GM18505 (cell line): ENCODE measurements at regions not wholly inside any gene's neighbourhood (a gene's known extent, or its start where the extent isn't known, plus 50 kb on each side); places are given as distances from the start of the nearest gene placed in this dataset.

ENCODE experiments used
- ATAC-seq: cut with Tn5 transposase; IDR thresholded peaks from one replicate; pipeline ENCODE4 v1.9.1; 2021; ENCODE audit not compliant: unreplicated experiment
- POLR2A ChIP-seq: IDR thresholded peaks from 4 replicates; pipeline ENCODE4 v1.6.1; 2011; ENCODE audit warnings: borderline replicate concordance; ENCODE audit not compliant: insufficient read depth, insufficient read length; ENCODE audit errors: extremely low read depth

DNA sequence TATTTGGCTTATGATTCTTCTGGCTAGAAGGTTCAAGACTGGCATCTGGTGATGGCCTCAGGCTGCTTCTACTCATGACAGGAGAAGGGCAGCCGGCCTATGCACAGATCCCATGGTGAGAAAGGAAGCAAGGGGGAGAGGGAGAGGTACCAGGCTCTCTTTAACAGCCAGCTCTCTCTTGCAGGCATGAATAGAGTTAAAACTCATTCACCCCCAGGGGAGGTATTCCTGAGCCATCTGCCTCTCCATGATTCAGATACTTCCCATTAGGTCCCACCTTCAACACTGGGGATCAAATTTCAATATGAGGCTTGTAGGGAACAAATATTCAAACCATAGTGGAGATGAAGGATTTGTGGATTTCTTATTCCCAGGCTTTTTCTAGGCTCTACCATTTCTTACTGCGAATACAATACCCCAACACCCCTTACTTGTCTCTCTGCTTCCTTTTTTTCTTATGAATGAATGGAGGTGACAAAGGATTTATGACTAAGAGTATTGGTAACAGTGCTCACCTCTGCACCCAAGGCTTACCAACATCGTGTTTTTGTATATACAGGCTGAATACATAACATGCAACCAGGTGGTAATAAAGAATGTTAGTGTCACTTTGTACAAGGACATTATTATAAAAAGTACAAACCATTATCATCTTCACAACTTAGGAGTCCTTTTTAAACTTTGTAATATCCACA is 454.6 kb upstream of the TRIB2 start:
- no peak for ATAC-seq
- TF ChIP-seq POLR2A, result no peak

DNA sequence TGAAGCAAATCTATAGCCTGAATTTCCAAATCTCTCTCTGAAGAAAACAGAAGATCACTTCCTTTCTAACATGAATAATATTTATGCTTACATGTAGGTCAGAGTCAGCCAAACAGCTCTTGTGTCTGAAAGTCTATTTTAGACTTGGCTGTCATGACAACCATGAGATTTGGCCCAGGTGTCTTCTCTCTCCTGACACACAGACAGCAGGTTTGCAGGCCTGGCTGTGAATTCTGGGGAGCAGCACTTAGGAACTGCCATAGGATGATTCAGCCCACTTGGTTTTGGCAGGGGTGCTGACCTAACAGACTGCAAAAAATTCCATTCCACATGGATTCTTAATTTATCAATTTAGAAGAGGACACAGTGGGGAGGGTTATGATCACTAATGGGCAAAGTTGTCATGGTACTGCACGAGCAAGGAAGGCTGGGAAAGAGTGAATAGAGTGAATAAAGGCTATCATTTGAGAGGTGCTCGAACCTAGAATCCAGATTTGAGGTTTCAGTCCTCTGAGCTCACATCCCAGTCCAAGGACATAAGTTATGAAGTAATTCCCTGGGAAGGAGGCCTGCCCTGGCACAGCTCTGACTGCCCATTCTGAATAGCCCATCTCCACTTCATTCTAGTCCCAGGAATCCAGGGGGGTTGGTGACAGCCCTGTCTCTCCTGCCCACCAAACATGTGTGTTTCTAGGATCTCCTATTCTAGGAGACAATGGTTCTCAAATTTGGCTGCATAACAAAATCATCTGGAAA is 453.9 kb upstream of the TRIB2 start:
- no peak for ATAC-seq

DNA sequence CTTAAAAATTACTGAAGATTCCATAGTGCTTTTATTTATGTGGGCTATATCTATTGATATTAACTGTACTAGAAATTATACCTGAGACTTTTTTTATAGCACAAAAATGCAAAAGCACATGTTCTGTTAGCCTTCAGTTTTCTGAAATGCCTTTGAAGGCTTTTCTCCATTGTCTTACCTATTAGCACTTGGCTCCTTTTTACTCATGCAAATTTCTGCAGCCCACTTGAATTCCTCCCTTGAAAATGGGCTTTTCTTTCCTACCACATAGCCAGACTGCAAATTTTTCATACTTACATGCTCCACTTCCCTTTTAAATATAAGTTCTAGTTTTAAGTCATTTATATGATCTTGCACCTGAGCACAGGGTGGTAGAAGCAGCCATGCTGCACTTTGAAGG is 453.0 kb upstream of the TRIB2 start:
- ATAC-seq, result no peak
- no peak for TF ChIP-seq POLR2A

More for the DNA sequence above, 453.9 kb upstream of the TRIB2 start:
- no peak for TF ChIP-seq POLR2A

DNA sequence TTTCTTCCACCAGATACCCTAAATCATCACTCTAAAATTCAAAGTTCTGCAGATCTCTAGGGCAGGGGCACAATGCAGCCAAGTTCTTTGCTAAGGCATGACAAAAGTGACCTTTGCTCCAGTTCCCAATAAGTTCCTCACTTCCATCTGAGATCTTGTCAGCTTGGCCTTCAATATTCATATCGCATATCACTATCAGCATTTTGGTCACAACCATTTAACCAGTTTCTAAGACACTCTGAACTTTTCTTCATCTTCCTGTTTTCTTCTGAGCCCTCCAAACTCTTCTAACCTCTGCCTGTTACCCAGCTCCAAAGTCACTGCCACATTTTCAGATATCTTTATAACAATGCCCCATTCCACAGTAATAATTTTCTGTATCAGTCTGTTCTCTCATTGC is 452.6 kb upstream of the TRIB2 start:
- ATAC-seq, result no peak
- no peak for TF ChIP-seq POLR2A

DNA sequence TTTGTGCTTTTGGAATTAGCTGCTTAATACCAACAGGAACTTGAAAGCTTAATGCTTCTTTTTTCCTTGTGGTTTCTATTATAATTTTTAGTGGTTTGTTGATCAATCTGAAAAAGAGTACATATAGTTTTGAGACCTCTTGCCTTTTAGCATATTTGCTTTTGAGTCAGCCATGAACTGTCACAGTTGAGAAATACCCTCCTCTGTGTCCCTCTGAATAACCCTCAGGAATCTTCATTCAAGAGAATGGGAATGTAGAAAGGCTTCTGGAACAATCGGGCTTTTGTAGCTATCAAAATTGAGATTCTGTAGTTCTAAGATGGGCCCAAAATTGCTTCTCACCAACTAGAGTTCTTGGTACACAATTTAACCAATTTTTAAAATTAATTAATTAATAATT is 451.1 kb upstream of the TRIB2 start:
- TF ChIP-seq POLR2A, result no peak
- ATAC-seq, result no peak

DNA sequence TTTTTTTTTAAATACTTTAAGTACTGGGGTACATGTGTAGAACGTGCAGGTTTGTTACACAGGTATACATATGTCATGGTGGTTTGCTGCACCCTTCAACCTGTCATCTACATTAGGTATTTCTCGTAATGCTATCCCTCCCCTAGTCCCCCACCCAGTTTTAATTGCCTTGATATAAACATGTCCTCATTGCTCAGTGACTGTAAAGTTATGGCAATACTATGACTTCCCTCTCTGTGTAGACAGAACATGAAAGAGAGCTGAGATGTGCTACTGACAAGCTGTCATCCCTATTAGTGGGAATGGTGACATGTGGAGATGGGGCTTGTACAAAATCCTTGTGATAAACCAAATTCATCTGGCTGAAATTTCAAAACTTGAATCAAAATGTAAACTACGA is 449.7 kb upstream of the TRIB2 start:
- no peak for TF ChIP-seq POLR2A
- no peak for ATAC-seq

DNA sequence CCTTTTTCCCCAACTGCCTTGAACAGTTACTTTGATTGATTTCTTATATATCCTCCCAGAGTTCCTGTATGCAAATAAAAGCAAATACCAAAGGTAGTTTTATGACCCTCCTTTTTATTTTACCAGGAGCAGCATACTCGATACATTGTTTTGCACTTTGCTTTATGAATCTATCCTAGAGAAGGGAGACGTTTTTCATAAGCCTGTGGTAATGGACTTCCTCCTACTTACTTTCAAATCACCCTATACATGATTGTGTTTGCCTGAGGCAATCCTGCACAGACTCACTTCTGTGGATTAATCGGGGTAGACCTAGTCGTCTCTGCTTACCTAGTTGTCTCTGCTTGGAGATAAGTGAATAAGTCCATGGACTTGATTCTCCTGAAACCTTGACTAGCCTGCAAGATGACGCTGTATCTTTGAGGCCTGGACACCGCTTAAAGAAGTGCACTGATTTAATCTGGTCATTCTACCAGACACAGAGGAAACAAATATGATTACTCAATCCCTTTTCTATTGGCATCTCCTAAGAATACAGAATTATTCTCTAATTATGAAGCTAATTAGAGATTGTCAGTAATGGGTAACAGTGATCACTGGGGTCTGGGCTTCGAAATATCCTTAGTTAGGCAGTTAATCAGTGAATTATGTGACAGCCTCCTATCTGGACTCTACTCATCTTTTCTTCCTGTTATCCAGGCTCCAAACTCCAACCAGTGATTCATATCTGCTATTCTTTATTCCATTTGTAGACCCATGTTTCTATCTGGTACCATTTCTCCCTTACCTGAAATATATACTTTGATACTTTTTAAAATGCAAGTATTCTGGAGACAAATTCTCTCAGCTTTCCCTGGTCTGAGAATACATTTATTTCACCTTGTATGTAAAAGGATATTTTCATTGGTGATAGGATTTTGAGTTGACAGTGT is 447.4 kb upstream of the TRIB2 start:
- ATAC-seq, result no peak
- no peak for TF ChIP-seq POLR2A

DNA sequence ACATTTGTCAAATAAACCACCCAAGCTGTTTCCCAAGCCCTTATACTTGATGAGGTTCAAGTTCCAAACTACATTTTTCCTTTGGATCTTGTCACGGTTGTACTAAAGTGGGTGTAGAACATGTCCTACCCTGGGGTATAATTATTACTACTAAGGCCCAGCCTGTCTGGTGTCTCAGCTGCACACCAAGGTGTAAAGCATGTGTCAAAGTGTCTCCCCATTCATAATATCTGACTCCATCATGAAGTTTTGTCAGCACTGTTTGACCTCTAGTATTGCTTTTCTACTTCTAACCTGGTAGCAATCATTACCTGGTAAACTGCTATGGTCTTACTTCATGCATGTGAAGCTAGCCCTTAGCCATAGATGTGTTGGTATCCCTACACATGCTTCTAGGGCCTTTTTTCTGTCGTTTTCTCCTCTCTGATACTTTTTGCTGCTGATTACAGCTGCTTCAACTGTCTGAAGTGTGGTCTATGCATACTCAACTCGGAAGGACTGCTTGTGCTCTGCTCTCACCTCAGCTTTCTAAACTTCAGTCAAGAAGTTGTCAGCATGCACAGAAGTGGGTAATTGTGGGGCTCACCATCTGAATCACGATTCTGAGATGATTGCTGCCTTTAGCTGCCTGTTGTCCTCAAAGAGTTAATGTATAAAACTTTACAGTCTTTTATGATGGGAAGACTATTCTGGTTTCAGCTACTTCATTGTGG is 445.7 kb upstream of the TRIB2 start:
- no peak for ATAC-seq
- no peak for TF ChIP-seq POLR2A

DNA sequence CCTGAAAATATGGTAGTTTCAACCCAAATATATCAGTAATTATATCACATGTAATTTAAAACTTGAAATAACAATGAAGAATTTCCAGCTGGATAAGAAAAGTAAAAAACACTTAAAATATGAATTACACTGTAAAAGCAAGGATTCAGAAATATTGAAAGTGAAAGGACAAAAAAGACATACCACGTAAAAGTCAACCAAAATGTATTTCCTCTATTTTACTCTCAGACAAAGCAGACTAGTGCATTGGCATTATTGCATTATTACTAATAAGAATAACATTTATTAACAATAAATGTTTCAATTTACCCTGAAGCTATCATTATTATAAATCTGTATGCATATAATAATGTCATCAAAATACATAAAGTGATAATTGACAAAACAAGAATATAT is 445.1 kb upstream of the TRIB2 start:
- TF ChIP-seq POLR2A, result no peak
- ATAC-seq, result no peak

DNA sequence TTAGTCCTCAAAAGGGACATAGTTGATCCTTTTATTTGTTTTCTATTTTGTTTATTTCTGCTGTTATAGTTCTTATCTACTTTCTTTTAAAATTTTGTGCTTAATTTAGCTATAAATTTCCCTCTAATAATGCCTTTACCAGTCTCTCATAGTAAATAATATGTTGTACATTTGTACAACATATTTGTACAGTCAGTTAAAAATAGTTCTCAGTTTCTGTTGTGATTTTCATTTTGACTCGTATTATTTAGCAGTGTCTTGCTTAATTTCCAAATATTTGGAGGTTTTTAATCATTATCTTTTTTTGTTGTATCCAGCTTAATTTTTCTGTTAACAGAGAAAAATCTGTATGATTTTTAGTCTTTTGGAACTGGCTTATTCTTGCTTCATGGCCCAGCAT is 443.6 kb upstream of the TRIB2 start:
- TF ChIP-seq POLR2A, result no peak
- ATAC-seq, result no peak

DNA sequence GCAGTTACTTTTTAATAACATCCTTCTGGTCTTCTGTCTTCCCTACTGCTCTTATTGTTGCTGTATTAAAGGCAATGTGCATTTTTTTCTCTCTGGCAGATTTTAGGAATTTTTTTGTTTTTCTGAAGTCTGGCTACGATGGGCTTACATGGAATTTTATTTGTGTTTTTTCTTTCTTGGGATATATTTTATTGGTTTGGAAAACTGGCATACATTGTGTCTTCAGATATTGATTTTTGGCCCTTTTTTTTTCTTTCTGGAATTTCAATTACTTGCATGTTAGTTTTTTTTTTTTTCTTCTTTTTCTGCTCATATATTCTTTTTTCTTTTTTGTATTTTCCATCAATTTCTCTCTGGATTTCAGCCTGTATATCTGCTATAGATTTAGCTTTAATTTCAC is 442.1 kb upstream of the TRIB2 start:
- ATAC-seq, result no peak
- no peak for TF ChIP-seq POLR2A

DNA sequence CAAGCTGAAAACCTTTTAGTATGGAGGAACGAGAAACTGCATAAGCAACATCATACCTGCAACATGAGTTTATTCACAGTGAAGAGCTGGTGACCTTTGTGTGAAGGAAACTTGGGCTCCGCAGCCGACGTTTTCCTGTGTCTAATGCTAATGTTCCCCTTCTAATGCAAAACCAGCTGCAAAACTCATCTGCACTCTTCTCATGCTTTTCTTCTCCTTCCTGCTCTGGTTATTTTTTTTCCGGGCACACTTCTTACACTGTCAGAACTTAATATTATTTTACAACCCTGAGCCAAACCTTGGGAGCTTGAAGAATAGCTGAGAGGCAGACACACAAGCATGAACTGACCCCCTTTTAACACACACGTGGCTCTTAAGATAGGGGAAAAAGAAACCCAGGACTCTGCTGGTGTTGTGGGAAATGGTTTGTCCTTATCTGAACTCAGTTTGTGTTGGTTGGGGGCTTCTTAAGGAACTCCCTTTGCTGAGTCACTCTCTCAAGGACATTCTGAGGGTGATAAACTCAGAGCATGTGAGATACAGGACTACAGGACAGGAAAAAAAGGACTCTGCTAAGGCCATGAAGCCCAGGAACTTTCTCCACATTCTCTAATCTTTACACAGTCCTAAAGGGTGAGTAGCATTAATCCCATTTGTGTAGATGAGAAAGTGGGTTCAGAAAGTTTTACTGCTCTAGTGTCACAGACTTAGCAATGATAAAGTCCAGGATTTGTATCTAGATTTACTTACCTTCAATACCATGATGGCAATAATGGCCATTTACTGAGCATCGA is 439.3 kb upstream of the TRIB2 start:
- ATAC-seq, result no peak
- TF ChIP-seq POLR2A, result no peak
